ENCODE measurements at regions not wholly inside any gene's neighbourhood (a gene's known extent, or its start where the extent isn't known, plus 50 kb on each side); places are given as distances from the start of the nearest gene placed in this dataset.
"Not testable (repeated sequence)": the region's sequence is repeated elsewhere in the genome, so short reads cannot be mapped to it uniquely, and the experiment has no call there.

- H3K27me3 ChIP-seq (ENCODE audit: control insufficient read depth, insufficient read depth, low read length), result no peaks in the 10 kb centered on the region
- no peaks in the 10 kb centered on the region for H3K9me3 ChIP-seq (ENCODE audit: control insufficient read depth, insufficient read depth, low read depth, low read length)
- H3K36me3 ChIP-seq (ENCODE audit: control insufficient read depth, insufficient read depth, low read length), result no peaks in the 10 kb centered on the region
- no peak overlapping the region for H3K4me3 ChIP-seq (ENCODE audit: low read depth, low read length)
- H3K4me1 ChIP-seq (ENCODE audit: control insufficient read depth, insufficient read depth, low read length), result peaks cover 9% of the 10 kb centered on the region; the same call in 1 of the 2 replicates
- no peak overlapping the region for H3K27ac ChIP-seq (ENCODE audit: low read depth, low read length)
- no peak overlapping the region for H3K9ac ChIP-seq (ENCODE audit: low read length)
Observed at GRCh38 chr6:90463359-90463758, 123.5 kb downstream of the MAP3K7 start.

DNA sequence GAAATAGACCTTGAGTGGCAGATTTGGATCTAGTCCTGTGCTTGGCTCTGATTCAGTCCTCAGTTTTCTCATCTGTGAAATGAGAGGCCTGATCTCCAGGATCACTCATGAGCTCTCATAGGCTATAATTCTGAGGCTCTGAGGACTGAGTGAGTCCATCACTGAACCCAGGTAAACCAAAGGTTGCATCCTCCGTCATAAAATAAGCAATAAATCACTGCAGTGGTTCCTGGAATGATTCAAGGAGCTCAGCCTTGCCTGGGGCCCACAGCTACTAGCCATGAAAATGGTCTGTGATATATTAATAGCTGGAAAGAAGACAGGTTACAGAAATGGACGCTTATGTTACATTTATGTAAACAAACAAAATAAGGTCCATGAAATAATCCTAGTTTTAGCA, 124.8 kb downstream of the MAP3K7 start:
- no peaks in the 10 kb centered on the region for H3K9me3 ChIP-seq (ENCODE audit: control insufficient read depth, insufficient read depth, low read depth, low read length)
- H3K36me3 ChIP-seq (ENCODE audit: control insufficient read depth, insufficient read depth, low read length), result no peaks in the 10 kb centered on the region
- no peak overlapping the region for H3K9ac ChIP-seq (ENCODE audit: low read length)
- no peak overlapping the region for H3K4me3 ChIP-seq (ENCODE audit: low read depth, low read length)
- H3K27ac ChIP-seq (ENCODE audit: low read depth, low read length), result no peak overlapping the region
- no peaks in the 10 kb centered on the region for H3K27me3 ChIP-seq (ENCODE audit: control insufficient read depth, insufficient read depth, low read length)
- H3K4me1 ChIP-seq (ENCODE audit: control insufficient read depth, insufficient read depth, low read length), result peaks cover 9% of the 10 kb centered on the region; the same call in 1 of the 2 replicates

DNA sequence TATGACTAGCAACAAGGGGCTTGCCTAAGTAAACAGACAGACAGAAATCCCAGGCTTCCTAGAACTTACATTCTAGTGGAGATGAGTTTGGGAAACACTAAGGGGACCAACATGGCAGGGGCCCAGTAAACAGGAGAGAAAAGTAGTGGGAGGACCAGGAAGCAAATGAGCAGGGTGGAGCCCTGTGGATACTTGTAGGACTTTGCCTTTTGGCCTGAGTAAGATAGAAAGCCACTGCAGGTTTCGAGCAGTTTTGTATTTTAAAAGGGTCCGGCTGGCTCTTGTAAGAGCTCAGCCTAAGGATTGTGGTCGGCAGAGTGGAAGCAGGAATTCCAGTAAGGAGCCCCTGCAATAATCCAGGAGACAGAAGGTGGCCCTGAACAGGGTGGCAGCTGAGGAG, 125.5 kb downstream of the MAP3K7 start:
- Histone ChIP-seq H3K27me3 (ENCODE audit: control insufficient read depth, insufficient read depth, low read length) (no peaks in the 10 kb centered on the region), H3K4me1 (ENCODE audit: control insufficient read depth, insufficient read depth, low read length) (peaks cover 4% of the 10 kb centered on the region; the same call in 1 of the 2 replicates), H3K27ac (ENCODE audit: low read depth, low read length) (no peak overlapping the region), H3K4me3 (ENCODE audit: low read depth, low read length) (no peak overlapping the region), H3K36me3 (ENCODE audit: control insufficient read depth, insufficient read depth, low read length) (no peaks in the 10 kb centered on the region), H3K9me3 (ENCODE audit: control insufficient read depth, insufficient read depth, low read depth, low read length) (no peaks in the 10 kb centered on the region), H3K9ac (ENCODE audit: low read length) (no peak overlapping the region)

GRCh38 chr6:90460051-90460450, 126.8 kb downstream of the MAP3K7 start:
- no peak overlapping the region for H3K27ac ChIP-seq (ENCODE audit: low read depth, low read length)
- H3K9ac ChIP-seq (ENCODE audit: low read length), result no peak overlapping the region
- no peak overlapping the region for H3K4me3 ChIP-seq (ENCODE audit: low read depth, low read length)
- H3K27me3 ChIP-seq (ENCODE audit: control insufficient read depth, insufficient read depth, low read length), result no peaks in the 10 kb centered on the region
- H3K36me3 ChIP-seq (ENCODE audit: control insufficient read depth, insufficient read depth, low read length), result no peaks in the 10 kb centered on the region
- H3K4me1 ChIP-seq (ENCODE audit: control insufficient read depth, insufficient read depth, low read length), result 0 out of 2 replicates have a peak, but pooled peaks cover 3% of the 10 kb centered on the region
- no peaks in the 10 kb centered on the region for H3K9me3 ChIP-seq (ENCODE audit: control insufficient read depth, insufficient read depth, low read depth, low read length)

GRCh38 chr6:90459225-90459758, 127.6 kb downstream of the MAP3K7 start:
- H3K9ac ChIP-seq (ENCODE audit: low read length), result no peak overlapping the region
- no peaks in the 10 kb centered on the region for H3K27me3 ChIP-seq (ENCODE audit: control insufficient read depth, insufficient read depth, low read length)
- H3K27ac ChIP-seq (ENCODE audit: low read depth, low read length), result no peak overlapping the region
- no peak overlapping the region for H3K4me3 ChIP-seq (ENCODE audit: low read depth, low read length)
- no peaks in the 10 kb centered on the region for H3K9me3 ChIP-seq (ENCODE audit: control insufficient read depth, insufficient read depth, low read depth, low read length)
- 0 out of 2 replicates have a peak, but pooled peaks cover 3% of the 10 kb centered on the region for H3K4me1 ChIP-seq (ENCODE audit: control insufficient read depth, insufficient read depth, low read length)
- no peaks in the 10 kb centered on the region for H3K36me3 ChIP-seq (ENCODE audit: control insufficient read depth, insufficient read depth, low read length)

DNA sequence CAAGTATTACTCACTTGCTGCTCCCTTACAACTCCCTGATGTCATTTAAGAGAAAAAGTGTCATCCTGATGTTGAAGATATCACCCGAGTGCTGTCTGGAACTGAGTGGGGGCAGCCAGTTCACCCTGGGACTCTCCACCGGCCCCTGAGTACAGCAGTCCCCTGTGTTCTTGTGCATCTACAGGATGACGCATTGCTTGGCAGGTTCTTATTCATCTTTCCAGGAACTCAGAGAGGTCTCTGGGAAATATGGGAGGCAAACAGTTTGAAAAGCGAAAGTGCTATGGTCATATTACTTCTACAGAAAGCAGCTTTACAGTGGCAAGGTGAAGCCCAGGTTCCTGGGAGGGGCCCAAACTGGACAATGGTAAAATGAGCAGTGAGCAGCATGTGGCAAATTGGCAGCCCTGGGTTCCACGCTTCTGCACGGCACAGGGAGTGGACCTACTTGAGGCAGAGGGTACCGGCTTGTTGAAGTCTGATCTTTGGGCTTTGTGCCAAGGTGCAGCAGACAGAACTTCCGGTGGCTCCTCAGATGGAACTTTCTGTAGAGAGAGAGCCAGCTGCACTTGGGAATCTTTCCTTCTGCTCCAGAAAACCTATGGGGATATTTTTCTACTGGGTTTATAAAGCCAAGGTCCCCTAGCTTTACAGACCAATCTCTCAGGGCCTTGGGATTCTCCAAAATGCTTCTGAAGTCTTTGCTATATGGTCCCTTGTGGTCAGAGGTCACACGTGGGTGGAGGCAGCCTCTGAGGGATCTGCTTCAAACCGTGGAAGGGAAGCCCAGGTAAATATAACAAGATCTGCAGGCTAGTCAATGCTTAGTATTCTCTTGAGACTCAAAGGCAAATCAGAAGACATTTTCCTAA, 128.3 kb downstream of the MAP3K7 start:
- Histone ChIP-seq H3K4me1 (ENCODE audit: control insufficient read depth, insufficient read depth, low read length) (0 out of 2 replicates have a peak, but pooled peaks cover 3% of the 10 kb centered on the region), H3K9me3 (ENCODE audit: control insufficient read depth, insufficient read depth, low read depth, low read length) (no peaks in the 10 kb centered on the region), H3K4me3 (ENCODE audit: low read depth, low read length) (no peak overlapping the region), H3K9ac (ENCODE audit: low read length) (no peak overlapping the region), H3K36me3 (ENCODE audit: control insufficient read depth, insufficient read depth, low read length) (no peaks in the 10 kb centered on the region), H3K27me3 (ENCODE audit: control insufficient read depth, insufficient read depth, low read length) (no peaks in the 10 kb centered on the region), H3K27ac (ENCODE audit: low read depth, low read length) (no peak overlapping the region)

GRCh38 chr6:90457867-90458259, 129.0 kb downstream of the MAP3K7 start:
- Histone ChIP-seq H3K36me3 (ENCODE audit: control insufficient read depth, insufficient read depth, low read length) (no peaks in the 10 kb centered on the region), H3K27ac (ENCODE audit: low read depth, low read length) (no peak overlapping the region), H3K4me1 (ENCODE audit: control insufficient read depth, insufficient read depth, low read length) (0 out of 2 replicates have a peak, but pooled peaks cover 3% of the 10 kb centered on the region), H3K27me3 (ENCODE audit: control insufficient read depth, insufficient read depth, low read length) (no peaks in the 10 kb centered on the region), H3K9ac (ENCODE audit: low read length) (no peak overlapping the region), H3K4me3 (ENCODE audit: low read depth, low read length) (no peak overlapping the region), H3K9me3 (ENCODE audit: control insufficient read depth, insufficient read depth, low read depth, low read length) (no peaks in the 10 kb centered on the region)

DNA sequence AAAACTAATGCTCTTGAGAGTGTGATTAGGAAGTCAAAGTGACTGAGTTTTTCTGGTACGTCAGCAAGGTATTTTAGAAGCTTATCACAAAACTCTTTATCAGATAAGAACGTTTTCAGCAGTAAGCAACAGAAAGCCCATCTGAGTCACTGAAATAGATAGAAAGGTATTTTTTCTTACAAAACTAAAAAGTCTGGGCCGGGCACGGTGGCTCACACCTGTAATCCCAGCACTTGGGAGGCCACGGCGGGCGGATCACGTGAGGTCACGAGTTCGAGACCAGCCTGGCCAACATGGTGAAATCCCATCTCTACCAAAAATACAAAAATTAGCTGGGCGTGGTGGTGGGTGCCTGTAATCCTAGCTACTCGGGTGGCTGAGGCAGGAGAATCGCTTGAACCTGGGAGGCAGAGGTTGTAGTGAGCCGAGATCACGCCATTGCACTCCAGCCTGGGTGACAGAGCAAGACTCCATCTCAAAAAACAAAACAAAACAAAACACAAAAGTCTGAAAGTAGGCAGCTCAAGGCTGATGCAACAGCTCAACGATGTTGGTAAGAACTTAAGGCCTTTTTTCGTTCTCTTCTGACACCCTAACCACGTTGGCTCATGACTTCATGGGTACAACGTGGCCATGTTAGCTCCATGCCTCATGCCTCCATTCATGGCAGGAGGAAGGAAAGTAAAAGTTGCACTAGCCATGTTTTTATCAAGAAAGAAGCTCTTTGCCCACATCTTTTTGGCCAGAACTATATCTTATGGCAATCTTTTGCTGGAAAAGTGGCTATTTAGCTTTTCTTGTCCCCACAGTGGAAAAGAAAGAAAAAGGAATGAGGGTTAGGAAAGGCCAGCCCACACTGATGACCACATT, 129.6 kb downstream of the MAP3K7 start:
- H3K36me3 ChIP-seq (ENCODE audit: control insufficient read depth, insufficient read depth, low read length); H3K27me3 ChIP-seq (ENCODE audit: control insufficient read depth, insufficient read depth, low read length); H3K9ac ChIP-seq (ENCODE audit: low read length); H3K9me3 ChIP-seq (ENCODE audit: control insufficient read depth, insufficient read depth, low read depth, low read length); H3K4me1 ChIP-seq (ENCODE audit: control insufficient read depth, insufficient read depth, low read length); H3K27ac ChIP-seq (ENCODE audit: low read depth, low read length); H3K4me3 ChIP-seq (ENCODE audit: low read depth, low read length): not testable (repeated sequence)

DNA sequence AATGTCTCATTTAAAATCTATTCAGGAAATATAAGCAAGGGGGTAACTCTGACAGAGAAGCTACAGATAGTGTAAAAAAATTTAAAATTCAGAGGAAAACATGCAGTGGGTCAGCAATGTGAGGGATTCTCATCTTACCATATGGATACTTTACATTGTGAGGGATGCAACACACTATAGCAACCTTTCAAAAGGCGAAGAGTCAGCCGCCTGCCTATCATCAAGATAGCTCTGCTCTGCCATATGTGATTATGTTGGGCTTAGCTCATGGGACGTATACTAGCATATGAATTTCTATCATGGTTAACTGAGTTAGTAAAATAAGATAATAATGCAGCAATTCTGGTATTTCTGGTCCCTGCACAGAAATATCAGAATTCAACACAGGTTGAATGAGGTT, 130.9 kb downstream of the MAP3K7 start:
- H3K9ac ChIP-seq (ENCODE audit: low read length), result no peak overlapping the region
- H3K27me3 ChIP-seq (ENCODE audit: control insufficient read depth, insufficient read depth, low read length), result no peaks in the 10 kb centered on the region
- no peaks in the 10 kb centered on the region for H3K9me3 ChIP-seq (ENCODE audit: control insufficient read depth, insufficient read depth, low read depth, low read length)
- H3K4me3 ChIP-seq (ENCODE audit: low read depth, low read length), result no peak overlapping the region
- peaks cover 11% of the 10 kb centered on the region for H3K4me1 ChIP-seq (ENCODE audit: control insufficient read depth, insufficient read depth, low read length)
- no peaks in the 10 kb centered on the region for H3K36me3 ChIP-seq (ENCODE audit: control insufficient read depth, insufficient read depth, low read length)
- no peak overlapping the region for H3K27ac ChIP-seq (ENCODE audit: low read depth, low read length)

DNA sequence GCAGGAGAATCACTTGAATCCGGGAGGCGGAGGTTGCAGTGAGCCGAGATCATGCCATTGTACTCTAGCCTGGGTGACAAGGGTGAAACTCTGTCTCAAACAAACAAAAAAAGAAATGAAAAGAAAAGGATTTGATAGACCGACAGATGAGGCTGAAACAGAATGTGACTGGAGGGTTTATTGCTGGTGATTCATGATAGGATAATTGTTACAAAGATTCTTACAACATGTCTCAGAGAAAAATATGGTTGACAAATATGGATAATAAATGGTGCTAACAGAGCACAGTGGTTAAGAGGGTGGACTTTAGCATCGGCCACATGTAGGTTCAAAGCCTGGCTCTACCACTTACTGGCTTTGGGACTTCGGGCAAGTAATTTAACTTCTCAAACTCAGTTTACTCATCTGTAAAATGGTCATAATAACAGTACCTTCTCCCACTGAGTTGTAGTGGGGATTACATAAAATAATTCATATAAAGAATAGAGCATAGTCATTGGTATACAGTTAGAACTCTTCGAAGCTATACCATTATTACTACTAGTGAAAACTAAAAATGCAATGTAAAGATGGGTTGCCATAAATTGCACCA, 131.9 kb downstream of the MAP3K7 start:
- Histone ChIP-seq H3K36me3 (ENCODE audit: control insufficient read depth, insufficient read depth, low read length) (no peaks in the 10 kb centered on the region), H3K27me3 (ENCODE audit: control insufficient read depth, insufficient read depth, low read length) (no peaks in the 10 kb centered on the region), H3K9me3 (ENCODE audit: control insufficient read depth, insufficient read depth, low read depth, low read length) (no peaks in the 10 kb centered on the region), H3K9ac (ENCODE audit: low read length) (no peak overlapping the region), H3K4me3 (ENCODE audit: low read depth, low read length) (no peak overlapping the region), H3K27ac (ENCODE audit: low read depth, low read length) (no peak overlapping the region), H3K4me1 (ENCODE audit: control insufficient read depth, insufficient read depth, low read length) (peaks cover 20% of the 10 kb centered on the region)
